H1 (cell line): ENCODE measurements at regions not wholly inside any gene's neighbourhood (a gene's known extent, or its start where the extent isn't known, plus 50 kb on each side); places are given as distances from the start of the nearest gene placed in this dataset.

ENCODE experiments used
- CTCF ChIA-PET: fragments of 300-600 bp; sonication (Branson Sonifier 250); formaldehyde crosslinking; loops from one replicate; lab custom pipeline; 2021; ENCODE audit not compliant: partially characterized antibody; lab: Charles Lee
- POLR2A ChIA-PET: fragments of 300-600 bp; sonication (Branson Sonifier 250); formaldehyde crosslinking; loops from one replicate; lab custom pipeline; 2021; ENCODE audit warnings: inconsistent platforms; ENCODE audit not compliant: partially characterized antibody; lab: Charles Lee
- DNase-seq, 2 experiments: peaks; one replicate each; pipeline versions ENCODE4 v3.0.0 to v3.0.0-alpha.2; 2010 to 2022; ENCODE audit warnings: low spot score in 2 of 2, low read depth in 1 of 2, mixed read lengths in 1 of 2
- FAIRE-seq: peaks from 2 replicates; lab custom pipeline; 2011; peaks lifted over from hg19 to GRCh38; lab: Jason Lieb, UNC
- H2AFZ ChIP-seq: 2 replicates; pipeline ENCODE4 v1.8.1; 2012; ENCODE audit warnings: low read length, inconsistent platforms
- H2AK5ac ChIP-seq: 2 replicates; pipeline ENCODE4 v1.6.1; 2013; ENCODE audit warnings: low read depth, low read length
- H2BK120ac ChIP-seq: replicated peaks from 2 replicates; pipeline ENCODE3; 2013; ENCODE audit warnings: low read depth, low read length, inconsistent platforms
- H2BK12ac ChIP-seq: 2 replicates; pipeline ENCODE4 v1.6.1; 2013; ENCODE audit warnings: low read depth, low read length
- H2BK15ac ChIP-seq: 2 replicates; pipeline ENCODE4 v1.6.1; 2013; ENCODE audit warnings: low read length
- H2BK20ac ChIP-seq: 2 replicates; pipeline ENCODE4 v1.6.1; 2013; ENCODE audit warnings: low read length
- H2BK5ac ChIP-seq: 2 replicates; pipeline ENCODE4 v1.6.1; 2013; ENCODE audit warnings: low read depth, low read length
- H3K14ac ChIP-seq: 2 replicates; pipeline ENCODE4 v1.6.1; 2013; ENCODE audit warnings: inconsistent platforms; ENCODE audit not compliant: insufficient read length
- H3K18ac ChIP-seq: 2 replicates; pipeline ENCODE4 v1.6.1; 2013; ENCODE audit warnings: low read length; ENCODE audit errors: extremely low read depth
- H3K23ac ChIP-seq: 2 replicates; pipeline ENCODE4 v1.6.1; 2013; ENCODE audit warnings: inconsistent platforms; ENCODE audit not compliant: insufficient read length
- H3K23me2 ChIP-seq: 2 replicates; pipeline ENCODE4 v1.6.1; 2013; ENCODE audit warnings: low read depth, low read length
- H3K27ac ChIP-seq: 2 replicates; pipeline ENCODE4 v1.6.1; 2011; ENCODE audit warnings: low read depth, low read length, inconsistent platforms
- H3K27me3 ChIP-seq, 4 experiments: replicated peaks in 1 of 4; 1 replicate in 1 of 4; 2 replicates in 3 of 4; pipeline versions ENCODE4 v1.6.1 to v1.8.1; 2011 to 2013; ENCODE audit warnings: low read length in 3 of 4, mild to moderate bottlenecking in 3 of 4, inconsistent platforms in 2 of 4, mixed read lengths in 2 of 4, moderate library complexity in 1 of 4; ENCODE audit not compliant: control insufficient read depth in 3 of 4, insufficient read depth in 3 of 4; ENCODE audit errors: extremely low read depth in 1 of 4
- H3K36me3 ChIP-seq, 4 experiments: 2 replicates each; pipeline versions ENCODE4 v1.6.1 to v1.8.1; 2011 to 2013; ENCODE audit warnings: mild to moderate bottlenecking in 4 of 4, low read length in 3 of 4, moderate library complexity in 2 of 4, control low read depth in 1 of 4, inconsistent platforms in 1 of 4; ENCODE audit not compliant: insufficient read depth in 4 of 4, control insufficient read depth in 2 of 4
- H3K4ac ChIP-seq: replicated peaks from 2 replicates; pipeline ENCODE3; 2013; ENCODE audit warnings: low read length, low read depth, mixed read lengths, inconsistent platforms; ENCODE audit not compliant: insufficient read length
- H3K4me1 ChIP-seq, 4 experiments: replicated peaks in 1 of 4; 1 replicate in 1 of 4; 2 replicates in 3 of 4; pipeline versions ENCODE4 v1.6.1 to v1.8.1; 2011 to 2013; ENCODE audit warnings: low read length in 3 of 4, inconsistent platforms in 2 of 4, mixed read lengths in 1 of 4; ENCODE audit not compliant: insufficient read depth in 4 of 4, control insufficient read depth in 3 of 4
- H3K4me2 ChIP-seq, 2 experiments: 2 replicates each; pipeline versions ENCODE4 v1.6.1 to v1.8.1; 2011 to 2013; ENCODE audit warnings: low read depth in 2 of 2, low read length in 2 of 2, control low read depth in 1 of 2, inconsistent platforms in 1 of 2, mild to moderate bottlenecking in 1 of 2; ENCODE audit not compliant: insufficient read depth in 1 of 2
- H3K4me3 ChIP-seq, 4 experiments: fragments of 200-600, 300-600 bp in 1 of 4; sonication (generic), shearing (Covaris generic), sonication (Bioruptor Twin) in 1 of 4; 2 replicates each; pipeline versions ENCODE4 v1.5.1 to v1.8.1; 2011 to 2016; ENCODE audit warnings: low read length in 4 of 4, low read depth in 3 of 4, control low read depth in 2 of 4, inconsistent platforms in 2 of 4, mild to moderate bottlenecking in 2 of 4, mixed read lengths in 1 of 4, moderate library complexity in 1 of 4; ENCODE audit not compliant: insufficient read depth in 2 of 4; ENCODE audit errors: extremely low read depth in 1 of 4
- H3K56ac ChIP-seq: replicated peaks from 2 replicates; pipeline ENCODE3; 2013; ENCODE audit warnings: low read depth, mild to moderate bottlenecking, mixed read lengths, low read length, inconsistent platforms; ENCODE audit not compliant: insufficient read length
- H3K79me1 ChIP-seq: 2 replicates; pipeline ENCODE4 v1.6.1; 2013; ENCODE audit warnings: low read depth, low read length, control low read depth
- H3K79me2 ChIP-seq, 2 experiments: 2 replicates each; pipeline versions ENCODE4 v1.6.1 to v1.8.1; 2012 to 2013; ENCODE audit warnings: low read length in 2 of 2, mild to moderate bottlenecking in 2 of 2, inconsistent platforms in 1 of 2; ENCODE audit not compliant: insufficient read depth in 2 of 2, control insufficient read depth in 1 of 2
- H3K9ac ChIP-seq, 4 experiments: replicated peaks in 1 of 4; 1 replicate in 1 of 4; 2 replicates in 3 of 4; pipeline versions ENCODE4 v1.6.1 to v1.8.1; 2011 to 2013; ENCODE audit warnings: low read depth in 3 of 4, low read length in 3 of 4, control low read depth in 2 of 4, mild to moderate bottlenecking in 2 of 4, moderate library complexity in 2 of 4, inconsistent platforms in 1 of 4; ENCODE audit errors: extremely low read depth in 1 of 4
- H3K9me3 ChIP-seq, 2 experiments: 2 replicates each; pipeline versions ENCODE4 v1.6.1 to v1.8.1; 2012 to 2013; ENCODE audit warnings: mild to moderate bottlenecking in 2 of 2, moderate library complexity in 2 of 2, control low read depth in 1 of 2, inconsistent platforms in 1 of 2, low read depth in 1 of 2, low read length in 1 of 2, mixed read lengths in 1 of 2; ENCODE audit not compliant: insufficient read depth in 2 of 2
- H4K20me1 ChIP-seq, 2 experiments: replicated peaks in 1 of 2; 2 replicates each; pipeline versions ENCODE3 to v1.8.1; 2011 to 2013; ENCODE audit warnings: inconsistent platforms in 2 of 2, low read length in 2 of 2, mild to moderate bottlenecking in 1 of 2; ENCODE audit not compliant: insufficient read depth in 2 of 2, control insufficient read depth in 1 of 2
- H4K5ac ChIP-seq: 2 replicates; pipeline ENCODE4 v1.6.1; 2013; ENCODE audit warnings: low read length, low read depth, mixed read lengths, inconsistent platforms; ENCODE audit not compliant: insufficient read length
- H4K8ac ChIP-seq: 2 replicates; pipeline ENCODE4 v1.8.0; 2013; ENCODE audit warnings: mild to moderate bottlenecking, moderate library complexity, low read length, inconsistent platforms; ENCODE audit not compliant: insufficient read depth; ENCODE audit errors: extremely low read depth
- H4K91ac ChIP-seq: replicated peaks from 2 replicates; pipeline ENCODE3; 2013; ENCODE audit warnings: low read length, mixed read lengths, inconsistent platforms; ENCODE audit not compliant: insufficient read length
- CTBP2 ChIP-seq: IDR thresholded peaks from 2 replicates; pipeline ENCODE4 v1.7.0; 2011; ENCODE audit warnings: borderline replicate concordance, mild to moderate bottlenecking, moderate library complexity, mixed read lengths, low read length; ENCODE audit not compliant: insufficient read depth, insufficient read length
- CTCF ChIP-seq, 3 experiments: IDR thresholded peaks; 1 replicate in 2 of 3; 2 replicates in 1 of 3; pipeline versions ENCODE4 v1.5.1 to v1.6.1; 2011; ENCODE audit warnings: low read length in 3 of 3, mild to moderate bottlenecking in 3 of 3, inconsistent platforms in 2 of 3, low read depth in 1 of 3, moderate library complexity in 1 of 3; ENCODE audit not compliant: insufficient read depth in 1 of 3; ENCODE audit errors: control extremely low read depth in 1 of 3
- GTF2F1 ChIP-seq: IDR thresholded peaks from 2 replicates; pipeline ENCODE4 v1.6.1; 2012; ENCODE audit warnings: low read depth, low read length, improper control_type of control experiment, borderline replicate concordance
- JUN ChIP-seq: IDR thresholded peaks from 2 replicates; pipeline ENCODE4 v1.6.1; 2011; ENCODE audit warnings: low read depth, mild to moderate bottlenecking, improper control_type of control experiment, low read length
- MAFK ChIP-seq: IDR thresholded peaks from 2 replicates; pipeline ENCODE4 v1.6.1; 2012; ENCODE audit warnings: low read depth, mild to moderate bottlenecking, improper control_type of control experiment, low read length
- MAX ChIP-seq: IDR thresholded peaks from 2 replicates; pipeline ENCODE4 v1.6.1; 2012; ENCODE audit warnings: inconsistent platforms
- POLR2A ChIP-seq, 2 experiments: IDR thresholded peaks; 1 replicate in 1 of 2; 2 replicates in 1 of 2; pipeline ENCODE4 v1.6.1; 2011; ENCODE audit warnings: low read depth in 2 of 2, low read length in 2 of 2, mild to moderate bottlenecking in 2 of 2; ENCODE audit errors: control extremely low read depth in 1 of 2
- SIN3A ChIP-seq, 2 experiments: IDR thresholded peaks in 1 of 2; conservative IDR thresholded peaks in 1 of 2; 2 replicates each; pipeline ENCODE4 v1.6.1; 2011 to 2012; ENCODE audit warnings: low read length in 2 of 2, improper control_type of control experiment in 1 of 2, low read depth in 1 of 2, mild to moderate bottlenecking in 1 of 2
- SP2 ChIP-seq: IDR thresholded peaks from 2 replicates; pipeline ENCODE4 v1.6.1; 2012; ENCODE audit warnings: mild to moderate bottlenecking, low read length, inconsistent platforms
- SP4 ChIP-seq: IDR thresholded peaks from 2 replicates; pipeline ENCODE4 v1.6.1; 2012; ENCODE audit warnings: low read length, inconsistent platforms
- SRF ChIP-seq: IDR thresholded peaks from 2 replicates; pipeline ENCODE4 v1.6.1; 2011; ENCODE audit warnings: mild to moderate bottlenecking, low read depth, low read length, moderate library complexity
- TBP ChIP-seq: IDR thresholded peaks from 2 replicates; pipeline ENCODE4 v1.6.1; 2011; ENCODE audit warnings: low read depth, low read length, improper control_type of control experiment
- WGBS, 2 experiments: shearing (Covaris generic) in 1 of 2; methylation state at CpG; one replicate each; pipeline versions ENCODE4 v1.1.6 to v1.1.7; 2013 to 2015; ENCODE audit warnings: low lambda C conversion rate in 2 of 2, mixed read lengths in 2 of 2, inconsistent platforms in 1 of 2, low coverage in 1 of 2, missing lambda C conversion rate in 1 of 2; ENCODE audit not compliant: insufficient replicate concordance in 2 of 2, insufficient coverage in 1 of 2, insufficient read length in 1 of 2; ENCODE audit errors: extremely low coverage in 1 of 2, missing lambda C conversion rate in 1 of 2; 5-methylcytosine and 5-hydroxymethylcytosine counted together

GRCh38 chr10:120368927-120369326 is 88.1 kb upstream of the PLPP4 start:
- Histone ChIP-seq H4K20me1 (no peaks in the 10 kb centered on the region), H3K4ac (no peak overlapping the region), H3K23me2 (no peaks in the 10 kb centered on the region), H4K91ac (no peak overlapping the region), H2AK5ac (no peak overlapping the region), H3K9ac (no peak overlapping the region), H3K27ac (no peak overlapping the region), H3K79me1 (no peaks in the 10 kb centered on the region), H2BK20ac (no peak overlapping the region), H4K5ac (no peak overlapping the region), H3K56ac (no peak overlapping the region), H2AFZ (no peak overlapping the region), H3K36me3 (no peaks in the 10 kb centered on the region), H3K4me1 (no peaks in the 10 kb centered on the region), H3K4me2 (no peak overlapping the region), H2BK12ac (no peak overlapping the region), H3K14ac (no peak overlapping the region), H2BK15ac (no peak overlapping the region), H3K4me3 (no peak overlapping the region), H3K27me3 (no peaks in the 10 kb centered on the region), H3K79me2 (no peaks in the 10 kb centered on the region), H3K23ac (no peak overlapping the region), H4K8ac (no peak overlapping the region)
- POLR2A ChIA-PET = no interaction called here
- no peak for DNase-seq
- no peak for FAIRE-seq
- TF ChIP-seq TBP (no peak), SIN3A (conservative IDR thresholded peaks at IDR 0.05 in 1 of 2, IDR thresholded peaks at IDR 0.05 in 1 of 2; ENCODE audit: low read depth in 1 of 2, low read length in 2 of 2) (no peak), GTF2F1 (no peak), CTBP2 (no peak), POLR2A (IDR thresholded peaks at IDR 0.05; ENCODE audit: control extremely low read depth in 1 of 2, low read depth in 2 of 2, low read length in 2 of 2) (no peak), SP2 (no peak), CTCF (IDR thresholded peaks at IDR 0.05; ENCODE audit: control extremely low read depth in 1 of 3, insufficient read depth in 1 of 3, low read depth in 1 of 3, low read length in 3 of 3) (no peak), MAFK (no peak), JUN (no peak), MAX (no peak), SP4 (no peak), SRF (no peak)
- TF ChIP-seq, all 59 proteins: peak for 0
- 70% methylated on average over 5 of the region's 5 CpGs; no CpG with 5 or more reads in 1 of the 2 experiments for WGBS, 2 experiments
- Histone ChIP-seq H3K9me3 (no peaks in the 10 kb centered on the region), H2BK120ac (no peak overlapping the region), H3K18ac (no peak overlapping the region), H2BK5ac (no peak overlapping the region)
- CTCF ChIA-PET = interaction anchor here (1.3 to 1.5 kb wide), 2 partner anchors 32 to 441 kb away, joined by 3 to 5 read pairs; no protein-coding TSS in a partner anchor
